AG09319 (cell line): ENCODE measurements at regions not wholly inside any gene's neighbourhood (a gene's known extent, or its start where the extent isn't known, plus 50 kb on each side); places are given as distances from the start of the nearest gene placed in this dataset.
"Not testable (repeated sequence)": the region's sequence is repeated elsewhere in the genome, so short reads cannot be mapped to it uniquely, and the experiment has no call there.

ENCODE experiments used
- DNase-seq: peaks from one replicate; pipeline ENCODE4 v3.0.0-alpha.2; 2010; ENCODE audit warnings: low read depth; ENCODE audit errors: extremely low read depth
- TF ChIP-seq, protein P1 (sequence below): IDR thresholded peaks from 2 replicates; pipeline ENCODE4 v1.5.1; 2011; ENCODE audit warnings: low read depth, mild to moderate bottlenecking, inconsistent platforms, low read length, moderate library complexity

DNA sequence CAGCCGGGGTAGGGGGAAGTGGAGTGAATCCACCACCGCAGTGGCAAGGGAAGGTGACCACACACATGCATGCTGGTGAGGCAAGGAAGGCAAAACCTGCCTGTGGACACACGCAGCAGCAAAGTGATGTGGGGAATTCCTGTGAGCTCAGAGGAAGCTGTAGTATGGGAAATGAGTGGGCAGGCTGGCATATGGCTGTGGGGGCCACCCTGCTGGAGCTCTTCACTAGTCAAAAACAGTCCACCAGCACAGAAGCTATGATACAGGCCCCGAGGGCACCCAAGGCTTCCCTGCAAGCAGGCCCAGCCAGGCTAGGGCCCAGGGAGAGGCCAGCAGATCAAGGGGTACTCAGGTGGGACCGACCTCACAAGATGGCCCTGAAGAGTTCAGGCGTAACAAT is 239.1 kb downstream of the CHM start:
- TF ChIP-seq, protein P1, sequence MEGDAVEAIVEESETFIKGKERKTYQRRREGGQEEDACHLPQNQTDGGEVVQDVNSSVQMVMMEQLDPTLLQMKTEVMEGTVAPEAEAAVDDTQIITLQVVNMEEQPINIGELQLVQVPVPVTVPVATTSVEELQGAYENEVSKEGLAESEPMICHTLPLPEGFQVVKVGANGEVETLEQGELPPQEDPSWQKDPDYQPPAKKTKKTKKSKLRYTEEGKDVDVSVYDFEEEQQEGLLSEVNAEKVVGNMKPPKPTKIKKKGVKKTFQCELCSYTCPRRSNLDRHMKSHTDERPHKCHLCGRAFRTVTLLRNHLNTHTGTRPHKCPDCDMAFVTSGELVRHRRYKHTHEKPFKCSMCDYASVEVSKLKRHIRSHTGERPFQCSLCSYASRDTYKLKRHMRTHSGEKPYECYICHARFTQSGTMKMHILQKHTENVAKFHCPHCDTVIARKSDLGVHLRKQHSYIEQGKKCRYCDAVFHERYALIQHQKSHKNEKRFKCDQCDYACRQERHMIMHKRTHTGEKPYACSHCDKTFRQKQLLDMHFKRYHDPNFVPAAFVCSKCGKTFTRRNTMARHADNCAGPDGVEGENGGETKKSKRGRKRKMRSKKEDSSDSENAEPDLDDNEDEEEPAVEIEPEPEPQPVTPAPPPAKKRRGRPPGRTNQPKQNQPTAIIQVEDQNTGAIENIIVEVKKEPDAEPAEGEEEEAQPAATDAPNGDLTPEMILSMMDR: no peak
- no peak for DNase-seq

DNA sequence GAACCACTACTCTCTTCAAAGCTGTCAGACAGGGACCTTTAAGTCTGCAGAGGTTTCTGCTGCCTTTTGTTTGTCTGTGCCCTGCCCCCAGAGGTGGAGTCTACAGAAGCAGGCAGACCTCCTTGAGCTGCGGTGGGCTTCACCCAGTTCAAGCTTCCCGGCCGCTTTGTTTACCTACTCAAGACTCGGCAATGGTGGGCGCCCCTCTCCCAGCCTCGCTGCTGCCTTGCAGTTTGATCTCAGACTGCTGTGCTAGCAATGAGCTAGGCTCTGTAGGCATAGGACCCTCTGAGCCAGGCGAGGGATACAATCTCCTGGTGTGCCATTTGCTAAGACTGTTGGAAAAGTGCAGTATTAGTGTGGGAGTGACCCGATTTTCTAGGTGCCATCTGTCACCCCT is 275.0 kb downstream of the CHM start:
- not testable (repeated sequence) for DNase-seq

- TF ChIP-seq, protein P1: no peak
- DNase-seq: no peak
These were observed 281.7 kb downstream of the CHM start for GRCh38 chrX:85765651-85766050.

- DNase-seq: not testable (repeated sequence)
These were observed 324.3 kb downstream of the CHM start for GRCh38 chrX:85723025-85723424.

GRCh38 chrX:85703233-85703632 is 323.8 kb upstream of the POF1B start:
- DNase-seq: not testable (repeated sequence)

DNA sequence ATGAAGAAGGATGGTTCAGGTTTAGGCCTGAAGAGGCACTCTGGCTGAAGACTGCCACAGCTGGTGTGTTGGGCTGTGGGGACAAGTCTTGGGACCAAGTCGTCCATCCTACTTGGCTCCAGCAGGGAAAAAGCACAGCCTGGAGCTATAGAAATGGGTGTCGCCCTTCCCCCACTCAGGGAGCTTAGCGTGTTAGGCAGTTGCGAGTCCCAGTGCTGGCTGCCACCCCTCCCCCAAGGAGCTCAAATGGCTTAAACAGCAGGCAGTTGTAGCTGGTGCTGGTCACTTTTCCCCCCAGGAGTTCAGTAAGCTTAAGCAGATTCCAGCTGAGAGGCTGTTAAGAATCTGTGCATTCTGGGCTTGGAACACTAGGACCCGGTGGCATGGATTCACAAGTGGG is 319.5 kb upstream of the POF1B start:
- TF ChIP-seq, protein P1: no peak
- no peak for DNase-seq

DNA sequence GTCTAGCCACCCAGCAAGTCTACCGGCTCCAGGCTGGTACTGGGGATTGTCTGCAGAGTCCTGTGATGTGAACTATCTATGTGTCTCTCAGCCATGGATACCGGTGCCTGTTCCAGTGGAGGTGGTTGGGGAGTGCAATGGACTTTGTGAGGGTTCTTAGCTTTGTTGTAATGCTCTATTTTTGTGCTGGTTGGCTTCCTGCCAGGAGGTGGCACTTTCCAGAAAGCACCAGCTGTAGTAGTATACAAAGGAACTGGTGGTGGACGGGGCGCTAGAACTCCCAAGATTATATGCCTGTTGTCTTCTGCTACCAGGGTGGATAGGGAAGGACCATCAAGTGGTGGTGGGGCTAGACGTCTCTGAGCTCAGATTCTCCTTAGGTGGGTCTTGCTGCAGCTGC is 306.4 kb upstream of the POF1B start:
- TF ChIP-seq, protein P1: no peak
- DNase-seq: no peak

GRCh38 chrX:85666471-85666870 is 287.0 kb upstream of the POF1B start:
- TF ChIP-seq, protein P1: no peak

GRCh38 chrX:85663970-85664369 is 284.5 kb upstream of the POF1B start:
- DNase-seq: not testable (repeated sequence)

More at GRCh38 chrX:85666471-85666870, 287.0 kb upstream of the POF1B start:
- DNase-seq: no peak

DNA sequence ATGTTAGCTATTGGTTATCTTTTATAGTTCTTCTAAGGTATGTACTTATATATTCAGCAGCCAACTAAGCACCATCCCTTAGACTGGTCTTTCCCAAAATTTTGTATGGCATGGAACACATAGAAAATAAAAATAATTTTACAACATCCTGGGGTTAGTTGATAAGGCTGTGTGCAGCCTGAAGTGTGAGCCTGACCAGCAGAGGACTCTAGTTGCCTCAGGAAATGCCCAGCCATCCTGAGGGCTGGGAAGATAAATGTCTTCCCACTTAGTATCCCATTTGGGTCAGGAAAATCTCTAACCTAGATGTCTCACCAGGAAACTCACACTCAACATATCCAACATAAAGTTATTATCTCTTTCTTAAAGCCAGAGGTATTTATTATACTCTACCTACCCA is 251.4 kb upstream of the POF1B start:
- TF ChIP-seq, protein P1: no peak
- no peak for DNase-seq
